ENCODE measurements at regions not wholly inside any gene's neighbourhood (a gene's known extent, or its start where the extent isn't known, plus 50 kb on each side); places are given as distances from the start of the nearest gene placed in this dataset.

GRCh38 chr3:28022916-28023315, 218.5 kb upstream of the CMC1 start:
- DNase-seq, result no peak
- no peak overlapping the region for H3K27ac ChIP-seq (ENCODE audit: low read length)
- WGBS (ENCODE audit: insufficient coverage), result 93% methylated on average over 2 of the region's 3 CpGs
- no peaks in the 10 kb centered on the region for H3K36me3 ChIP-seq (ENCODE audit: control insufficient read depth, insufficient read depth, low read length)
- H3K4me1 ChIP-seq (ENCODE audit: control insufficient read depth, insufficient read depth, low read length), result no peaks in the 10 kb centered on the region
- H3K9me3 ChIP-seq (replicated peaks; ENCODE audit: control insufficient read depth, low read depth, low read length), result peaks cover 2% of the 10 kb centered on the region
- H3K4me3 ChIP-seq (ENCODE audit: low read length), result no peak overlapping the region
- H3K27me3 ChIP-seq (ENCODE audit: control insufficient read depth, insufficient read depth, low read length), result no peaks in the 10 kb centered on the region

DNA sequence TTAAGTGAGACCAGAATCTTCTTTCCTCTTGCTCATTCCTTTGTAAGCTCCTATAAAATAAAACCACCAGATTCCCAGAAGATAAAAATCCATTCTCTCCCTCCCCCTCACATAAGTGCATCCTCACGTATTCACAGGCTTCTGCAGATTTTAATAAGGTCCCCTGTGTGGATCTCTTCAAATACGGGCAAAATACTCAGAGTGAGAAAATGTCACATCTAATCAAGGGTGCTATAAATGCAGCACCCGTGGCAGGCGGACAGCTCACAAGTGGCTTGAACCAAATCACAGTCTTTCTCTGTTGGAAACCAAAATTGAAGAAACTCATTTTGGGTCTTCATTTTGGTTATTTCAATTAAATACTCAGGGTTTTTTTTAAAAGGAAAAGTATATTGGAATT, 212.9 kb upstream of the CMC1 start:
- Histone ChIP-seq H3K9me3 (replicated peaks; ENCODE audit: control insufficient read depth, low read depth, low read length) (peaks cover 18% of the 10 kb centered on the region), H3K27ac (ENCODE audit: low read length) (no peak overlapping the region), H3K4me1 (ENCODE audit: control insufficient read depth, insufficient read depth, low read length) (no peaks in the 10 kb centered on the region), H3K4me3 (ENCODE audit: low read length) (no peak overlapping the region), H3K27me3 (ENCODE audit: control insufficient read depth, insufficient read depth, low read length) (no peaks in the 10 kb centered on the region), H3K36me3 (ENCODE audit: control insufficient read depth, insufficient read depth, low read length) (no peaks in the 10 kb centered on the region)
- no peak for DNase-seq
- 43% methylated on average over 4 of the region's 4 CpGs for WGBS (ENCODE audit: insufficient coverage)

DNA sequence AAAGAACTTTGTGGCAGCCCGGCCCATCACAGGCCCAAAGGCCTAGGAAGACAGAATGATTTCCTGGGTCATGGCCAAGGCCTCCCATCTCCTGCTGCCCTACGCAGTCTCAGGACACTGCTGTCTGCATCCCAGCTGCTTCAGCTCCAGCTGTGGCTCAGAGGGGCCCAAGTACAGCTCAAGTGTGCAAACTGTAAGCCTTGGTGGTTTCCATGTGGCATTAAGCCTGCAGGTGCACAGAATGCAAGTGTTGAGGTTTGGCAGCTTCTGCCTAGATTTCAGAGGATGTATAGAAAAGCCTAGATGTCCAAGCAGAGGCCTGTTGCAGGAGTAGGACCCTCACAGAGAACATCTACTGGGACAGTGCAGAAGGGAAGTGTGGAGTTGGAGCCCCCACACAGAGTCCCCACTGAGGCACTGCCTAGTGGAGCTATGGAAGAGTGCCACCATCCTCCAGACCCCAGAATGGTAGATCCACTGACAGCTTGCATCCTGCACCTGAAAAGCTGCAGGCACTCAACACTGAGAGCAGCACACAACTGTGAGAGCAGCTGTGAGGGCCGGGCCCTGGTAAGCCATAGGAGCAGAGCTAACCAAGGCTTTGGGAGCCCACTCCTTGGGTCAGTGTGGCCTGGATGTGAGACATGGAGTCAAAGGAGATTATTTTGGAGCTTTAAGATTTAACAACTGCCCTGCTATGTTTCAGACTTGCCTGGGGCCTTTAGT, 208.2 kb upstream of the CMC1 start:
- WGBS (ENCODE audit: insufficient coverage), result 83% methylated on average over 3 of the region's 3 CpGs
- no peak overlapping the region for H3K4me3 ChIP-seq (ENCODE audit: low read length)
- no peaks in the 10 kb centered on the region for H3K36me3 ChIP-seq (ENCODE audit: control insufficient read depth, insufficient read depth, low read length)

GRCh38 chr3:28036599-28037575, 204.5 kb upstream of the CMC1 start:
- Histone ChIP-seq H3K27me3 (ENCODE audit: control insufficient read depth, insufficient read depth, low read length) (no peaks in the 10 kb centered on the region), H3K9me3 (replicated peaks; ENCODE audit: control insufficient read depth, low read depth, low read length) (peaks cover 11% of the 10 kb centered on the region), H3K4me3 (ENCODE audit: low read length) (no peak overlapping the region), H3K27ac (ENCODE audit: low read length) (no peak overlapping the region), H3K4me1 (ENCODE audit: control insufficient read depth, insufficient read depth, low read length) (no peaks in the 10 kb centered on the region), H3K36me3 (ENCODE audit: control insufficient read depth, insufficient read depth, low read length) (no peaks in the 10 kb centered on the region)
- WGBS (ENCODE audit: insufficient coverage), result 80% methylated on average over 1 of the region's 4 CpGs
- DNase-seq, result no peak

More for the DNA sequence above, 208.2 kb upstream of the CMC1 start:
- peaks cover 18% of the 10 kb centered on the region for H3K9me3 ChIP-seq (replicated peaks; ENCODE audit: control insufficient read depth, low read depth, low read length)
- H3K27ac ChIP-seq (ENCODE audit: low read length), result no peak overlapping the region
- no peak for DNase-seq
- H3K27me3 ChIP-seq (ENCODE audit: control insufficient read depth, insufficient read depth, low read length), result no peaks in the 10 kb centered on the region
- no peaks in the 10 kb centered on the region for H3K4me1 ChIP-seq (ENCODE audit: control insufficient read depth, insufficient read depth, low read length)

DNA sequence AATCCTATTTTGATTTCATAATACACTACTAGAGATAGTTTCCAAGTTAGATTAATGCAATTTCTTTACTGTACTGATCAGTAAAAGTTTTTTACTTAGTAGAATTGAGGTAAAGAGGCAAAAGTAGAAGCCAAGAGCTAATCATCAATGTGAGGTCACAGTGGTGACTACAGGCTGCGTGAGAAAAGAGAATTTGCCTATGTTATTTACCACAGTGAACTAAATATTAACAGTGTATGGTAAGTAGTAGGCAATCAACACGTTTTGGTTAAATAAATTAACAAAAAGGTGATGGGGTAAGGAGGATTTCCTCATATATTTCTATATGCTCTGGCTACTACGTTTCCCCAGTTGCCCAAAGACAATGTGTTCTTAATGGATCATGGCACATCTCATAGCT, 202.2 kb upstream of the CMC1 start:
- no peaks in the 10 kb centered on the region for H3K4me1 ChIP-seq (ENCODE audit: control insufficient read depth, insufficient read depth, low read length)
- DNase-seq, result no peak
- no CpG with 5 or more reads among the region's 3 CpGs for WGBS (ENCODE audit: insufficient coverage)
- no peaks in the 10 kb centered on the region for H3K36me3 ChIP-seq (ENCODE audit: control insufficient read depth, insufficient read depth, low read length)
- H3K27me3 ChIP-seq (ENCODE audit: control insufficient read depth, insufficient read depth, low read length), result no peaks in the 10 kb centered on the region
- H3K9me3 ChIP-seq (replicated peaks; ENCODE audit: control insufficient read depth, low read depth, low read length), result no peaks in the 10 kb centered on the region
- no peak overlapping the region for H3K4me3 ChIP-seq (ENCODE audit: low read length)
- no peak overlapping the region for H3K27ac ChIP-seq (ENCODE audit: low read length)

DNA sequence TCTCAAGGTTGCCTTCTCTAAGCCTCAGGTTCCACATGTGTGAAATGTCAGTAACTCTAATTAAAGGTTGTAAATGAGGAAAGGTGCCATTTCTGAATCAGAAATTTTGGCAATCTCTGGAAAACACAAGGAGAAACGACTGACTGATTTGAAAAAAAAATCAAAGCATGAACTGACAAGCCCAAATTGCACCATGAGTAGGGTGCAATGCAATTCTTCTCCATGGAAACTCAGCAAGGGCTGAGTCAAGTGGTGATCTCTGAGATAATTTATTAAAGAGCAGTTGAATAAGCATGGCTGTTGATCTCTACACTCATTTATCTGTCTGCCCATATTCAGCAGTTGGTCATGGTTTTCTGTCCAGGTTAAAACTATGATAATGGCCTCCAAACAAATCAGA, 201.6 kb upstream of the CMC1 start:
- Histone ChIP-seq H3K36me3 (ENCODE audit: control insufficient read depth, insufficient read depth, low read length) (no peaks in the 10 kb centered on the region), H3K9me3 (replicated peaks; ENCODE audit: control insufficient read depth, low read depth, low read length) (no peaks in the 10 kb centered on the region), H3K4me1 (ENCODE audit: control insufficient read depth, insufficient read depth, low read length) (no peaks in the 10 kb centered on the region), H3K4me3 (ENCODE audit: low read length) (no peak overlapping the region), H3K27me3 (ENCODE audit: control insufficient read depth, insufficient read depth, low read length) (no peaks in the 10 kb centered on the region), H3K27ac (ENCODE audit: low read length) (no peak overlapping the region)
- 71% methylated on average over 1 of the region's 1 CpG for WGBS (ENCODE audit: insufficient coverage)
- DNase-seq, result no peak

GRCh38 chr3:28042095-28042635, 199.3 kb upstream of the CMC1 start:
- Histone ChIP-seq H3K27me3 (ENCODE audit: control insufficient read depth, insufficient read depth, low read length) (no peaks in the 10 kb centered on the region), H3K9me3 (replicated peaks; ENCODE audit: control insufficient read depth, low read depth, low read length) (no peaks in the 10 kb centered on the region), H3K36me3 (ENCODE audit: control insufficient read depth, insufficient read depth, low read length) (no peaks in the 10 kb centered on the region), H3K27ac (ENCODE audit: low read length) (no peak overlapping the region), H3K4me3 (ENCODE audit: low read length) (no peak overlapping the region), H3K4me1 (ENCODE audit: control insufficient read depth, insufficient read depth, low read length) (no peaks in the 10 kb centered on the region)
- no CpG with 5 or more reads among the region's 2 CpGs for WGBS (ENCODE audit: insufficient coverage)
- DNase-seq, result no peak

GRCh38 chr3:28042707-28043106, 198.7 kb upstream of the CMC1 start:
- no CpG with 5 or more reads among the region's 1 CpG for WGBS (ENCODE audit: insufficient coverage)
- Histone ChIP-seq H3K36me3 (ENCODE audit: control insufficient read depth, insufficient read depth, low read length) (no peaks in the 10 kb centered on the region), H3K27ac (ENCODE audit: low read length) (no peak overlapping the region), H3K27me3 (ENCODE audit: control insufficient read depth, insufficient read depth, low read length) (no peaks in the 10 kb centered on the region), H3K9me3 (replicated peaks; ENCODE audit: control insufficient read depth, low read depth, low read length) (no peaks in the 10 kb centered on the region), H3K4me3 (ENCODE audit: low read length) (no peak overlapping the region), H3K4me1 (ENCODE audit: control insufficient read depth, insufficient read depth, low read length) (no peaks in the 10 kb centered on the region)
- no peak for DNase-seq

DNA sequence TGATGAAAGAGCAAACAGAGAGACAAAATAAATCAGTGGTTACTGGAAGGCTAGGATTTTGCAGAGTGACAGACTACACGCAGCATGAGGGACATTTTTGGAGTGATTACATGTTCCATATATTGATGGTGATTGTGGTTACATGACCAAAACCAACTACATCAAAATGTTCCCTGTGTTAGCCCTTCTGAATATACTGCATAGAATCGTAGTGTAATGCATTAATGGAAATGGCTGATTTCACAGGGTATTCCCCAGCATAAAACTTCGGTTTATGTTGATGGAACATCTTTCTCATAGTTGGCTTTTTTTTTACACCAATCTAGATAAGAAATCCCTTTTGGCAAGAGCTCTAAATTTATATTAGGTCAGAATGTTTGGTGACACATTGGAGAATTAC, 191.3 kb upstream of the CMC1 start:
- H3K4me3 ChIP-seq (ENCODE audit: low read length), result no peak overlapping the region
- H3K4me1 ChIP-seq (ENCODE audit: control insufficient read depth, insufficient read depth, low read length), result no peaks in the 10 kb centered on the region
- H3K27me3 ChIP-seq (ENCODE audit: control insufficient read depth, insufficient read depth, low read length), result no peaks in the 10 kb centered on the region
- no peaks in the 10 kb centered on the region for H3K36me3 ChIP-seq (ENCODE audit: control insufficient read depth, insufficient read depth, low read length)
- no CpG with 5 or more reads among the region's 3 CpGs for WGBS (ENCODE audit: insufficient coverage)
- H3K27ac ChIP-seq (ENCODE audit: low read length), result no peak overlapping the region
- H3K9me3 ChIP-seq (replicated peaks; ENCODE audit: control insufficient read depth, low read depth, low read length), result no peaks in the 10 kb centered on the region
- DNase-seq, result no peak

DNA sequence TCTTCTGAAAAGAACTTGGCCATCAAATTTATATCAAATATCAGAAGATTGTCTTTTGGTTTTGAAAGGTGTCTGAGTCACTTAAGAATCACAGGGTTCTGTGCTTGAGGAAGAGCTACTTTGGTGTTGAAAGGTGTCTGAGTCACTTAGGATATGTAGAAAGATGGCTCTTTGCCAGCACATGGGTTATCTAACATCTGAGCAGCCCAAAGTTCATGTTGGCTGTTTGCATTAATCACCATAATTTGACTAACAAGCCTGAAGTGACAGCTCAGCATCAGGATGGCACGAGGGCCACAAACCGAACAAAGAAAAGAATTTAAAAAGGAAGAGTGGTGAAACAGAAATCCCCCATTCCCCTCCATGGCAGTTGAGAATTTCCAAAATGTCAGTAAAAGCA, 190.5 kb upstream of the CMC1 start:
- no peaks in the 10 kb centered on the region for H3K36me3 ChIP-seq (ENCODE audit: control insufficient read depth, insufficient read depth, low read length)
- no peaks in the 10 kb centered on the region for H3K9me3 ChIP-seq (replicated peaks; ENCODE audit: control insufficient read depth, low read depth, low read length)
- no CpG with 5 or more reads among the region's 2 CpGs for WGBS (ENCODE audit: insufficient coverage)
- H3K4me1 ChIP-seq (ENCODE audit: control insufficient read depth, insufficient read depth, low read length), result no peaks in the 10 kb centered on the region
- no peaks in the 10 kb centered on the region for H3K27me3 ChIP-seq (ENCODE audit: control insufficient read depth, insufficient read depth, low read length)
- DNase-seq, result no peak
- no peak overlapping the region for H3K27ac ChIP-seq (ENCODE audit: low read length)
- H3K4me3 ChIP-seq (ENCODE audit: low read length), result no peak overlapping the region
